Astrocyte of the cerebellum (primary cell): ENCODE measurements at regions not wholly inside any gene's neighbourhood (a gene's known extent, or its start where the extent isn't known, plus 50 kb on each side); places are given as distances from the start of the nearest gene placed in this dataset.

Experiments
- DNase-seq: peaks from one replicate; pipeline ENCODE4 v3.0.0-alpha.2; 2011; ENCODE audit warnings: low read depth
- H3K4me3 ChIP-seq: 2 replicates; pipeline ENCODE4 v1.5.1; 2011; ENCODE audit warnings: mild to moderate bottlenecking, low read depth, low read length, moderate library complexity
- in situ Hi-C: cut with HindIII; loops from 2 replicates; pipeline ENCODE4 v1.10.0; 2017; ENCODE audit warnings: low sequenced_read_pairs
- TF ChIP-seq, protein P1 (sequence below): IDR thresholded peaks from 2 replicates; pipeline ENCODE4 v1.5.1; 2012; ENCODE audit warnings: low read length, low read depth, moderate library complexity, mild to moderate bottlenecking; ENCODE audit errors: missing control alignments

DNA sequence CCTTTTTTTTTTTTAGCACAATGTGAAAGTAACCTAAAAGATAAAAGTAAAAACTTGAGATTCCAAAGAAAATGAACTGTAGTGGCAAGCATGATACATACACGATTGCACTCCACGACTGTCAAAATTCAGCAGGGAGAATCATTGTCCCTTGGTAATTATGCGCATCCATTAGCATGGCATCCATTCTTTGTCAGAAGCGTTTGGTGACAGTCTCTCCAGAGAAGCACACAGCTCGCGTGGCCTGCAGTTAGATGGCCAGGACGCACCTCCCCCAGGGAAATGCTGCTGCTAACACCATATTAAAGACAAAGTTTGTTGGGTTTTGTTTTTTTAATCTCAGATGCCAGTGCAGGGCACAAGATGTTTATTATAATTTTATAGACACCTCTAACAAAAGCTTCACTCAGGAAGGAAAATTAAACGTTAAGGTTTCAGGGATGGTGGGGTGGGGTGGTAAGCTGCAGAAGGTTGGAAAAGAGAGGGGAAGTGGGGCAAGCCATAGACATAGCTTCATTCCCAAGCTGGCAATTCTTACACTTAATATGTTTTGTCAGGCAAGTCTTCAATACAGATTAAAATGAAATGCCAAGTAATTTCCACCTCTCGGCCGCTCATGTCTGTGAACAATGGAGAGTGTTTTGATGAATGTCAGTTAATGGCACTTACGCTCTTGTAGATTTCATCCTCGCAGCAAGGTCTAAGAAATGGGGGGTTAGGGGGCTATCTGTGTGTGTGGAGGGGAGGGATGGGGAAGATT, 142.8 kb upstream of the TOPAZ1 start:
- DNase-seq, result no peak
- no peak overlapping the region for H3K4me3 ChIP-seq
- in situ Hi-C loops, result no loop called here
- TF ChIP-seq, protein P1, sequence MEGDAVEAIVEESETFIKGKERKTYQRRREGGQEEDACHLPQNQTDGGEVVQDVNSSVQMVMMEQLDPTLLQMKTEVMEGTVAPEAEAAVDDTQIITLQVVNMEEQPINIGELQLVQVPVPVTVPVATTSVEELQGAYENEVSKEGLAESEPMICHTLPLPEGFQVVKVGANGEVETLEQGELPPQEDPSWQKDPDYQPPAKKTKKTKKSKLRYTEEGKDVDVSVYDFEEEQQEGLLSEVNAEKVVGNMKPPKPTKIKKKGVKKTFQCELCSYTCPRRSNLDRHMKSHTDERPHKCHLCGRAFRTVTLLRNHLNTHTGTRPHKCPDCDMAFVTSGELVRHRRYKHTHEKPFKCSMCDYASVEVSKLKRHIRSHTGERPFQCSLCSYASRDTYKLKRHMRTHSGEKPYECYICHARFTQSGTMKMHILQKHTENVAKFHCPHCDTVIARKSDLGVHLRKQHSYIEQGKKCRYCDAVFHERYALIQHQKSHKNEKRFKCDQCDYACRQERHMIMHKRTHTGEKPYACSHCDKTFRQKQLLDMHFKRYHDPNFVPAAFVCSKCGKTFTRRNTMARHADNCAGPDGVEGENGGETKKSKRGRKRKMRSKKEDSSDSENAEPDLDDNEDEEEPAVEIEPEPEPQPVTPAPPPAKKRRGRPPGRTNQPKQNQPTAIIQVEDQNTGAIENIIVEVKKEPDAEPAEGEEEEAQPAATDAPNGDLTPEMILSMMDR, result no peak

DNA sequence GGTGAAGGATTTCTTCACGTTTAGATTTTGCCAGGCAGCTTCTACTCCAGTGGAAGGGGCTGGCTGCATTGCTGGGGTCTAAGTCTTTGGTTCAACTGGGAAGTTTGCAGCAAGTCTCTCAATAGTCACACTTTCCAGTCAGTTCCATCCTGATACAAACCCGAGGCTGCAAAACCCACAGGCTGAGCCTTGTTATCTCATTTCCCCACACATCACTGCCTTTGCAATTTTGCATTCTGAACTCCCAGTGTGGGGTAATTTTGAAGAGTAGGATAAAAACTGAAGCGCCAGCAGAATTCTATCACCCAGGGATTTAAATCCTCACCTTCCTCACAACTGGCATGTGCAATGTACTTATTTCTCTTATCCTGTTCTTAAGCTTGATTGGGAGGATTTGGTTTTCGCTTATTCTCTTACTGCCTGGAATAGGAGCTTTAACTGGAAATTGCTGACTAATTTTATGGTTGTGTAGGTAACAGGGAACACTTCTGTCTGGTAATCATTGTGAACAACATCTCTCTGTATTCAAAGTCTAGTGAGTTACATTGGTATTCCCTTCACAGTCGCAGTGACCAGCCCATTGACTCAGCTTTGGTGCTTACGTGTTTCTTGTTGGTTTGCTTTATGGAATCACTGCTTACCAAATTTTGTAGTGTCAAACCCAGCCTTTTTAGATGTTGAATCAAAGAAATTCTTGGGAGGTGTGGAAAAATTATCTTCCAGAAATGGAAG, 142.0 kb upstream of the TOPAZ1 start:
- no peak overlapping the region for H3K4me3 ChIP-seq
- in situ Hi-C loops, result no loop called here
- TF ChIP-seq, protein P1, result no peak
- no peak for DNase-seq

DNA sequence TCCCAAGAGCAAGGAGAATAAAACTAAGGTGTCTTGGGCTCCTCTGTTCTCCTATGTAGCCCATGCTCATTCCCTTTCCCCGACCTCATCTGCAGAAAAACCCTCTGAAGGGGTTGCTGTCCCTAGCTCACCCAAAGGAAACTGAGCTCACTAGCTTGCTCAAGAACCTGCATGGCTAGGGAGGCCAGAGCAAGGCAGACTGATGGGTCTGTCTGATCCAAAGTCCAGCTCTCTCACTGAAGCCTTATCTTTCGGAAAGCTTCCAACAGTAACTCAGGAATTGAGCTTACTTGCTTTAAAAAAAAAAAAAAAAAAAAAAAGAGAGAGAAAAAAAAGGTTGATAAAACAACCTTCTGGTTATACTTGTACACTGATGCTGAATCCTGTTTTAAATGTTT, 141.4 kb upstream of the TOPAZ1 start:
- TF ChIP-seq, protein P1, result no peak
- in situ Hi-C loops, result no loop called here

DNA sequence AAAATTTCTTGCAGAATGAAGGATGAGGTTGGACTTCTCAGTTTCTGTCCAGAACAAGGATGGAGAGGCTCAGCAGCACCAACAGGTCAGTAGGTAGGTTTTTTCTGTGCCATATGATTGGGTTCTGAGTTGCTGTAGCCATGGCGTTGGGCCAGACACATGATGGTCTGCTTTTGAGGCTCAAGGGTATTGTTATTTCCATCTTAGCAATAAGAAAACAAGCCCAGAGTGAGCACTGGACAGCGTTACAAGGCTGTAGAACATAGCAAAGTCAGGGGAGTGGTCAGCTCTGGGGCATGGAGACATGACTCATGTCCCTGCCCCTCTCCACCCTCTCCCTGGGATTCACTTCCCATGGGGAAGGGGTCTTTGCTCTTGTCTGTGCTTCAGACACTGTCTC, 137.6 kb upstream of the TOPAZ1 start:
- no peak overlapping the region for H3K4me3 ChIP-seq
- TF ChIP-seq, protein P1, result no peak
- no peak for DNase-seq
- in situ Hi-C loops, result no loop called here

More for the DNA sequence above, 141.4 kb upstream of the TOPAZ1 start:
- no peak overlapping the region for H3K4me3 ChIP-seq
- DNase-seq, result no peak

DNA sequence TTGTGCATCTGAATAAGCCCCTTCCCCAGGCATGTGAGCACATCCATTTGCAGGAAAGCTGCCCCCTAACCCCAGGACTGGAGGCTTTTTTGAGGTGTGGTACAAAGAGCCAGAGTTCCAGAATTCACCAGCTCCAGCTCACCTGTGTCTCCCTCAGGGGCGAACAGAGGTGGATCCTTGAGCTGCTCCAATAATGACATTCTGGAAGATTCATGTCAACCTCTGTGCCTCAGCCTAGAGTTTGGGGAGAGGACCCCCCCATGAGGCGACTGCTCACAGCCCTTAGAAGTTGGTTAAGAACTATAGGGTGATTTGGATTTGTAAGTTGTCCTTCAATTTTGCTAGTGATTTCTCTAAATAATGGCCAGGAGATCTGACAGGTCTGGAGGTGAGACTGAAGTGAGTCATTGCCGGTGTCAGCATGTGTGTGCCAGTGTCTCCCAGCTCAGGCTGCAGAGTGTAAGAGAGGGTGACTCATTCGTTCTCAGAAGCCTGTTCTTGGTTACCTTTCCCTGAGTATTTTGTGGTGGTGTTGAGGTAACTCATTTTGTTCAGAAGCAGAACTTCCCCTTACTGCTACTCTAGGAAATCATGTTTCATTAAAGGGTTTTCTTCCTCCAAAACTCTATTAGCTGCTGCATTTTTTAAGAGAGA, 136.9 kb upstream of the TOPAZ1 start:
- TF ChIP-seq, protein P1, result no peak
- no peak overlapping the region for H3K4me3 ChIP-seq
- in situ Hi-C loops, result no loop called here
- peak; percentile 38 for DNase-seq

DNA sequence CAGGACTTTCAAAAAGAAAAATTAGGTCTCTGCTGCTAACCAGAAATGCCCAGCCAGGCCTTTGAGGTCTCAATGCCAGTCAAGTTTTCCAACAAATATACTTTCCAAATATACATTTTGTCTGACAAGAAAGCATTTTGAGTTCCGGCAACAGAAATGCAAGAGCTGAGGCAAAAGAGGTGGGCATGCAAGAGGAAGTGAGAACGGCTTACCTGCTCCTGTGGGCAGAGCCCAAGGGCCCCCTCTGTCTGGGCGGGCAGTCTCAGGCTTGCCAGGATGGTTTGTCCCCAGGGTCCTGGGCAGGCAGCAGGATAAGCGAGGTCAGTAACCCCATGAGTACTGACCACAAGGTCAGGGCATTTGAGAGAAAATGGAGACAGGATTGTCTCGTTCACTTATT, 136.1 kb upstream of the TOPAZ1 start:
- in situ Hi-C loops, result no loop called here
- H3K4me3 ChIP-seq, result no peak overlapping the region
- DNase-seq, result no peak
- TF ChIP-seq, protein P1, result no peak
